ENCODE measurements at regions not wholly inside any gene's neighbourhood (a gene's known extent, or its start where the extent isn't known, plus 50 kb on each side); places are given as distances from the start of the nearest gene placed in this dataset.

DNA sequence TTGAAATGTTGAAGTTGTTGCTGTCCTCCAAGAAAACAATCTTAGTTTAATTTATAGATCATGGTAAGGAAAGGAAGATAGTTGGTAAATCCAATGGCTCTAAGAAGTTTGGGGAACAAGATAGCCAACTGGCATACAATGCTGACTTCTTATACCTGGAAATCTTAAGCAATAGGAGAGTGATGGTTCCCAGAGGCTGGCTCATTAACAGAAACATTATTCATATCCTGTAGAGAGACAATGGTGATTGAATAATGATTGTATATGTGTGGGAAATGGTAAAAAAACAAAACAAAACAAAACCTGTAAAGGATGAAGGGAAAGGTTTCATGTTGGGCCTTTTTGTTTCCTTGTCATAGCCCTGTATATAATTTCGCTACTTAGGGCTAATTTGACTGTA is 174.9 kb upstream of the CTSO start:
- DNase-seq (no peak), ATAC-seq (ENCODE audit: low read depth) (no peak)
- Histone ChIP-seq H4K20me1 (ENCODE audit: insufficient read depth, low read length) (no peaks in the 10 kb centered on the region), H3K18ac (ENCODE audit: low read depth, low read length) (no peak overlapping the region), H4K5ac (ENCODE audit: low read depth, low read length) (no peak overlapping the region), H3K9me3 (ENCODE audit: control insufficient read depth, insufficient read depth, low read length) (no peaks in the 10 kb centered on the region), H3K4me3 (ENCODE audit: insufficient read depth, low read depth, low read length) (no peak overlapping the region), H3K14ac (replicated peaks; ENCODE audit: low read depth, low read length) (no peak overlapping the region), H3K4me2 (ENCODE audit: low read depth, low read length) (no peak overlapping the region), H2BK20ac (ENCODE audit: low read depth, low read length) (no peak overlapping the region), H2AFZ (replicated peaks; ENCODE audit: low read length, poor library complexity) (no peak overlapping the region), H3K27me3 (ENCODE audit: control insufficient read depth, insufficient read depth, low read length) (peaks cover 2% of the 10 kb centered on the region; the same call in 1 of the 2 replicates), H3K23ac (ENCODE audit: low read depth, low read length) (no peak overlapping the region), H3K9me1 (ENCODE audit: insufficient read depth, low read length) (no peaks in the 10 kb centered on the region), H3K36me3 (ENCODE audit: control insufficient read depth, insufficient read depth, low read length) (no peaks in the 10 kb centered on the region), H2AK9ac (replicated peaks; ENCODE audit: low read depth, low read length, poor library complexity) (no peak overlapping the region), H2AK5ac (ENCODE audit: low read depth, low read length) (no peak overlapping the region), H2BK5ac (ENCODE audit: low read depth, low read length, poor library complexity, severe bottlenecking) (no peak overlapping the region), H2BK15ac (ENCODE audit: low read depth, low read length) (no peak overlapping the region), H3K79me1 (ENCODE audit: low read depth in 1 of 2, low read length in 2 of 2) (no peaks in the 10 kb centered on the region), H2BK120ac (ENCODE audit: low read depth, low read length) (no peak overlapping the region), H3K27ac (ENCODE audit: insufficient read depth, low read length) (no peak overlapping the region), H4K91ac (ENCODE audit: insufficient read depth, low read depth, low read length) (no peak overlapping the region), H3K4ac (ENCODE audit: low read depth, low read length) (no peak overlapping the region), H3K4me1 (ENCODE audit: control insufficient read depth, insufficient read depth, low read length) (no peaks in the 10 kb centered on the region), H4K8ac (ENCODE audit: low read depth in 2 of 2, low read length in 2 of 2) (no peak overlapping the region), H3K9ac (ENCODE audit: low read depth, low read length) (no peak overlapping the region), H3K56ac (ENCODE audit: extremely low read depth, insufficient read depth, low read length) (no peak overlapping the region)
- intact Hi-C loops (cut with micrococcal nuclease) (no loop called here), dilution Hi-C loops (cut with HindIII; ENCODE audit: low sequenced_read_pairs, unreplicated experiment) (no loop called here), in situ Hi-C loops (cut with MboI; ENCODE audit: low sequenced_read_pairs) (no loop called here)
- no CpG with 5 or more reads among the region's 1 CpG for WGBS, 2 experiments (ENCODE audit: extremely low coverage in 2 of 2, insufficient read length in 1 of 2)
- ChIA-PET POLR2A (ENCODE audit: unreplicated experiment) (no interaction called here), CTCF (no interaction called here)
- no TSS peak for BruUV-seq (replicated peaks)
- TF ChIP-seq RAD21 (IDR thresholded peaks at IDR 0.05; ENCODE audit: low read length): no peak
- TF ChIP-seq FOS (IDR thresholded peaks at IDR 0.05; ENCODE audit: low read depth, low read length): no peak
- no peak for TF ChIP-seq MXI1 (IDR thresholded peaks at IDR 0.05; ENCODE audit: borderline replicate concordance, low read depth, low read length)
